ENCODE measurements at regions not wholly inside any gene's neighbourhood (a gene's known extent, or its start where the extent isn't known, plus 50 kb on each side); places are given as distances from the start of the nearest gene placed in this dataset.

DNA sequence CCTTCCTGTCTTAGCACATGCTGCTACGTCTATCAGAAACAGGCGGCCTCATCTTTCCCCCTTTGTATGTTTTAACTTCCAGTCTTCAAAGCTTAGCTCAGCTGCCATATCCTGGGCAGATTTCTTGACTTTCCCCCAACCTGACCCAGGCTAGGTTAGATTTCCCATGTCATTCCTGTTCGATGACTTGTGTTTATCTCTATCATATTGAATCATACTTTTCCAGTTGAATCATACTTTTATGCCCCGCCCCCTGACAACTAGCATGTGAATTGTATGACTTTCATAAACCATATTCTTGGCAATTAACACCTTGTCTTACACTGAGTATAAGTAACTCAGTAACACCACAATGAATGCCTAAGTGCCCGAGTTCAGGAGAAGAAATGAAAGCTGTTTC, 128.3 kb downstream of the CYRIA start:
- no peak for DNase-seq (ENCODE audit: low read depth in 1 of 2, low spot score in 2 of 2)
- TF ChIP-seq PHF8 (conservative IDR thresholded peaks at IDR 0.05; ENCODE audit: low read depth, low read length) (no peak), RBBP5 (IDR thresholded peaks at IDR 0.05; ENCODE audit: borderline replicate concordance, low read depth, low read length) (no peak), RNF2 (IDR thresholded peaks at IDR 0.05; ENCODE audit: borderline replicate concordance, low read depth, low read length, missing control alignments, poor library complexity, severe bottlenecking) (no peak), CREB1 (IDR thresholded peaks at IDR 0.05) (no peak), CBX8 (IDR thresholded peaks at IDR 0.05; ENCODE audit: borderline replicate concordance, low read depth, low read length) (no peak), BCL11A (IDR thresholded peaks at IDR 0.05; ENCODE audit: low read depth in 2 of 2, low read length in 2 of 2) (no peak), POLR2A (IDR thresholded peaks at IDR 0.05; ENCODE audit: control extremely low read depth in 1 of 2, low read depth in 2 of 2, low read length in 2 of 2) (no peak), EP300 (IDR thresholded peaks at IDR 0.05; ENCODE audit: borderline replicate concordance in 1 of 2, low read depth in 2 of 2, low read length in 2 of 2) (no peak), SRF (IDR thresholded peaks at IDR 0.05; ENCODE audit: low read depth, low read length) (no peak), SIRT6 (IDR thresholded peaks at IDR 0.05; ENCODE audit: low read length) (no peak), KDM5A (IDR thresholded peaks at IDR 0.05; ENCODE audit: low read length) (no peak), KDM4A (IDR thresholded peaks at IDR 0.05; ENCODE audit: low read depth, low read length, severe bottlenecking) (no peak), HDAC2 (IDR thresholded peaks at IDR 0.05; ENCODE audit: borderline replicate concordance in 1 of 2, low read depth in 2 of 2, low read length in 2 of 2) (no peak)
- TF ChIP-seq, protein P1, sequence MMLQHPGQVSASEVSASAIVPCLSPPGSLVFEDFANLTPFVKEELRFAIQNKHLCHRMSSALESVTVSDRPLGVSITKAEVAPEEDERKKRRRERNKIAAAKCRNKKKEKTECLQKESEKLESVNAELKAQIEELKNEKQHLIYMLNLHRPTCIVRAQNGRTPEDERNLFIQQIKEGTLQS (IDR thresholded peaks at IDR 0.05; ENCODE audit: insufficient read depth, low read depth, low read length) = no peak

More for the DNA sequence above, 128.3 kb downstream of the CYRIA start:
- H2BK20ac ChIP-seq (ENCODE audit: low read length) = no peak overlapping the region
- POLR2A ChIA-PET (ENCODE audit: partially characterized antibody) = no interaction called here
- H3K79me1 ChIP-seq (ENCODE audit: low read depth, low read length) = no peaks in the 10 kb centered on the region
- no peaks in the 10 kb centered on the region for H3K23me2 ChIP-seq (ENCODE audit: low read depth, low read length)
- 96% methylated on average over 5 of the region's 5 CpGs; no CpG with 5 or more reads in 1 of the 2 experiments for WGBS, 2 experiments (ENCODE audit: extremely low coverage in 1 of 2, insufficient coverage in 1 of 2, insufficient read length in 1 of 2, insufficient replicate concordance in 2 of 2, low coverage in 1 of 2, low lambda C conversion rate in 2 of 2, missing lambda C conversion rate in 1 of 2)
- H3K56ac ChIP-seq (replicated peaks; ENCODE audit: insufficient read length, low read depth, low read length) = no peak overlapping the region
- H3K27ac ChIP-seq (ENCODE audit: low read depth, low read length) = no peak overlapping the region
- no peak overlapping the region for H2BK12ac ChIP-seq (ENCODE audit: low read depth, low read length)
- H3K9me3 ChIP-seq (ENCODE audit: insufficient read depth in 2 of 2, low read depth in 1 of 2, low read length in 1 of 2) = no peaks in the 10 kb centered on the region
- no peak overlapping the region for H2BK120ac ChIP-seq (replicated peaks; ENCODE audit: low read depth, low read length)
- H4K8ac ChIP-seq (ENCODE audit: extremely low read depth, insufficient read depth, low read length) = no peak overlapping the region
- no peaks in the 10 kb centered on the region for H4K20me1 ChIP-seq (replicated peaks in 1 of 2; ENCODE audit: control insufficient read depth in 1 of 2, insufficient read depth in 2 of 2, low read length in 2 of 2)
- no peak overlapping the region for H3K9ac ChIP-seq (replicated peaks in 1 of 4; ENCODE audit: extremely low read depth in 1 of 4, low read depth in 3 of 4, low read length in 3 of 4)
- no peaks in the 10 kb centered on the region for H3K36me3 ChIP-seq (ENCODE audit: control insufficient read depth in 2 of 4, insufficient read depth in 4 of 4, low read length in 3 of 4)
- no peaks in the 10 kb centered on the region for H3K27me3 ChIP-seq (replicated peaks in 1 of 4; ENCODE audit: control insufficient read depth in 3 of 4, extremely low read depth in 1 of 4, insufficient read depth in 3 of 4, low read length in 3 of 4)
- H2AK5ac ChIP-seq (ENCODE audit: low read depth, low read length) = no peak overlapping the region
- no peak overlapping the region for H3K4me2 ChIP-seq (ENCODE audit: insufficient read depth in 1 of 2, low read depth in 2 of 2, low read length in 2 of 2)
- H3K4me3 ChIP-seq (ENCODE audit: extremely low read depth in 1 of 4, insufficient read depth in 2 of 4, low read depth in 3 of 4, low read length in 4 of 4) = no peak overlapping the region
- H4K91ac ChIP-seq (replicated peaks; ENCODE audit: insufficient read length, low read length) = no peak overlapping the region
- no peak overlapping the region for H3K14ac ChIP-seq (ENCODE audit: insufficient read length)
- H3K4me1 ChIP-seq (replicated peaks in 1 of 4; ENCODE audit: control insufficient read depth in 3 of 4, insufficient read depth in 4 of 4, low read length in 3 of 4) = no peaks in the 10 kb centered on the region
- H2BK15ac ChIP-seq (ENCODE audit: low read length) = no peak overlapping the region
- FAIRE-seq = no peak
- CTCF ChIA-PET (ENCODE audit: partially characterized antibody) = interaction anchor here (1.0 to 3.2 kb wide), 2 partner anchors 11 to 75 kb away, joined by 3 to 20 read pairs; no protein-coding TSS in a partner anchor
- no peak overlapping the region for H2BK5ac ChIP-seq (ENCODE audit: low read depth, low read length)
- no peak overlapping the region for H3K18ac ChIP-seq (ENCODE audit: extremely low read depth, low read length)
- no peak overlapping the region for H2AFZ ChIP-seq (ENCODE audit: low read length)
- H3K79me2 ChIP-seq (ENCODE audit: control insufficient read depth in 1 of 2, insufficient read depth in 2 of 2, low read length in 2 of 2) = no peaks in the 10 kb centered on the region
- no peak overlapping the region for H3K23ac ChIP-seq (ENCODE audit: insufficient read length)
- no peak overlapping the region for H4K5ac ChIP-seq (ENCODE audit: insufficient read length, low read depth, low read length)
- no peak overlapping the region for H3K4ac ChIP-seq (replicated peaks; ENCODE audit: insufficient read length, low read depth, low read length)

All from H1 (cell line).